ENCODE measurements at regions not wholly inside any gene's neighbourhood (a gene's known extent, or its start where the extent isn't known, plus 50 kb on each side); places are given as distances from the start of the nearest gene placed in this dataset.

GRCh38 chr2:167681234-167682015 lies 566.0 kb downstream of the STK39 start:
- Mint-ChIP-seq H3K36me3 (peaks cover 8% of the 10 kb centered on the region), H3K4me1 (ENCODE audit: unreplicated experiment) (peaks cover 34% of the 10 kb centered on the region), H3K9me3 (peaks cover 6% of the 10 kb centered on the region), H3K27ac (no peak overlapping the region), H3K4me3 (no peak overlapping the region), H3K27me3 (no peaks in the 10 kb centered on the region)
- no peak for DNase-seq (ENCODE audit: extremely low spot score, unreplicated experiment)
- TF ChIP-seq CTCF (conservative IDR thresholded peaks at IDR 0.05) = no peak

- Mint-ChIP-seq H3K9me3 (no peaks in the 10 kb centered on the region), H3K36me3 (peaks cover 5% of the 10 kb centered on the region), H3K27me3 (no peaks in the 10 kb centered on the region), H3K27ac (no peak overlapping the region), H3K4me1 (ENCODE audit: unreplicated experiment) (peaks cover 30% of the 10 kb centered on the region), H3K4me3 (no peak overlapping the region)
- TF ChIP-seq CTCF (conservative IDR thresholded peaks at IDR 0.05) = no peak
- DNase-seq (ENCODE audit: extremely low spot score, unreplicated experiment) = no peak
Measured at GRCh38 chr2:167678158-167678557, 569.2 kb downstream of the STK39 start.

- no peak overlapping the region for H3K4me3 Mint-ChIP-seq
Measured at GRCh38 chr2:167675906-167676305, 571.5 kb downstream of the STK39 start.

GRCh38 chr2:167670588-167670987 lies 576.8 kb downstream of the STK39 start:
- no peaks in the 10 kb centered on the region for H3K36me3 Mint-ChIP-seq
- DNase-seq (ENCODE audit: extremely low spot score, unreplicated experiment) = no peak
- no peak overlapping the region for H3K27ac Mint-ChIP-seq
- H3K4me3 Mint-ChIP-seq = no peak overlapping the region
- H3K9me3 Mint-ChIP-seq = peaks cover 15% of the 10 kb centered on the region
- no peaks in the 10 kb centered on the region for H3K27me3 Mint-ChIP-seq
- H3K4me1 Mint-ChIP-seq (ENCODE audit: unreplicated experiment) = no peaks in the 10 kb centered on the region
- TF ChIP-seq CTCF (conservative IDR thresholded peaks at IDR 0.05) = no peak

More at GRCh38 chr2:167675906-167676305, 571.5 kb downstream of the STK39 start:
- no peak for TF ChIP-seq CTCF (conservative IDR thresholded peaks at IDR 0.05)
- Mint-ChIP-seq H3K9me3 (no peaks in the 10 kb centered on the region), H3K4me1 (ENCODE audit: unreplicated experiment) (peaks cover 13% of the 10 kb centered on the region), H3K27ac (no peak overlapping the region), H3K36me3 (no peaks in the 10 kb centered on the region), H3K27me3 (no peaks in the 10 kb centered on the region)
- no peak for DNase-seq (ENCODE audit: extremely low spot score, unreplicated experiment)

- no peaks in the 10 kb centered on the region for H3K27me3 Mint-ChIP-seq
- H3K9me3 Mint-ChIP-seq = no peaks in the 10 kb centered on the region
- DNase-seq (ENCODE audit: extremely low spot score, unreplicated experiment) = no peak
- TF ChIP-seq CTCF (conservative IDR thresholded peaks at IDR 0.05) = no peak
- H3K4me1 Mint-ChIP-seq (ENCODE audit: unreplicated experiment) = no peaks in the 10 kb centered on the region
- H3K36me3 Mint-ChIP-seq = no peaks in the 10 kb centered on the region
- H3K27ac Mint-ChIP-seq = no peak overlapping the region
- no peak overlapping the region for H3K4me3 Mint-ChIP-seq
Measured at GRCh38 chr2:167653131-167653530, 594.3 kb downstream of the STK39 start.
